Parathyroid adenoma (tissue), 2 donors: ENCODE measurements at regions not wholly inside any gene's neighbourhood (a gene's known extent, or its start where the extent isn't known, plus 50 kb on each side); places are given as distances from the start of the nearest gene placed in this dataset.

Experiments used
- H2AFZ ChIP-seq: fragments of 300-600 bp; sonication (generic); one replicate; pipeline ENCODE4 v1.7.0; 2017; ENCODE audit warnings: antibody characterized with exemption, mild to moderate bottlenecking
- H3K27ac ChIP-seq: fragments of 300-600 bp; sonication (generic); one replicate; pipeline ENCODE4 v1.7.0; 2017
- H3K27me3 ChIP-seq: fragments of 300-600 bp; sonication (generic); one replicate; pipeline ENCODE4 v1.7.0; 2017; ENCODE audit warnings: low read length; ENCODE audit not compliant: control insufficient read depth, insufficient read depth
- H3K36me3 ChIP-seq: fragments of 300-600 bp; sonication (generic); one replicate; pipeline ENCODE4 v1.7.0; 2017; ENCODE audit warnings: low read length; ENCODE audit not compliant: control insufficient read depth, insufficient read depth
- H3K4me1 ChIP-seq: fragments of 300-600 bp; sonication (generic); one replicate; pipeline ENCODE4 v1.7.0; 2017; ENCODE audit warnings: control low read depth
- H3K4me2 ChIP-seq: fragments of 300-600 bp; sonication (generic); one replicate; pipeline ENCODE4 v1.7.0; 2017; ENCODE audit warnings: low read length
- H3K4me3 ChIP-seq: fragments of 300-600 bp; sonication (generic); one replicate; pipeline ENCODE4 v1.7.0; 2017; ENCODE audit warnings: low read depth, low read length
- H3K79me2 ChIP-seq: fragments of 300-600 bp; sonication (generic); one replicate; pipeline ENCODE4 v1.7.0; 2017; ENCODE audit warnings: control low read depth
- H3K9ac ChIP-seq: fragments of 300-600 bp; sonication (generic); one replicate; pipeline ENCODE4 v1.7.0; 2017; ENCODE audit warnings: mild to moderate bottlenecking
- H3K9me3 ChIP-seq: fragments of 300-600 bp; sonication (generic); one replicate; pipeline ENCODE4 v1.7.0; 2017; ENCODE audit warnings: low read length; ENCODE audit not compliant: control insufficient read depth
- TF ChIP-seq, protein P1 (sequence below): fragments of 300-600 bp; sonication (generic); IDR thresholded peaks from one replicate; pipeline ENCODE4 v1.7.0; 2017; ENCODE audit warnings: antibody characterized with exemption, mild to moderate bottlenecking
- donor health status: primary hyperparathyroidism.

DNA sequence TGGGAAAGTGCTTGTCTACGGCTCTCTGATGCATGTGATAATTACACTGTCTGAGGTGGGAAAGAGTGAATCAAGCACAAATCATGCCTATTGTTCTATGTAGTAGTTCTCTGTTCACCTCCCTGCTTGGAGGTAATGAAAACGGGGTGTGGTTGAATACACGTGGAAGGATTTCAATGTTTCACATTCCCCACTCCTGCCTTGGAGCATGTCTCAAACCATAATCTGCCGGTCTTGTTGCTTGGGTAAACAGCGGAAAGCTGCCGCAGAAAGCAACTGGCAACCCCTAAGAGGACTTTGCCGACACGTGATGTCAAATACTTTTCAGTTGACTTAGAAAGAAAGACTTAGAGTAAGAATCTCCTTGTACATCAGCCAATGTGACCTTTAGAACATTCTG is 63.5 kb upstream of the MOCS2 start:
- Histone ChIP-seq H3K4me2 (no peak overlapping the region), H3K27ac (no peak overlapping the region), H3K36me3 (no peaks in the 10 kb centered on the region), H2AFZ (no peak overlapping the region), H3K27me3 (no peaks in the 10 kb centered on the region), H3K4me1 (no peaks in the 10 kb centered on the region), H3K79me2 (no peaks in the 10 kb centered on the region), H3K9ac (no peak overlapping the region), H3K4me3 (no peak overlapping the region), H3K9me3 (no peaks in the 10 kb centered on the region)
- TF ChIP-seq, protein P1, sequence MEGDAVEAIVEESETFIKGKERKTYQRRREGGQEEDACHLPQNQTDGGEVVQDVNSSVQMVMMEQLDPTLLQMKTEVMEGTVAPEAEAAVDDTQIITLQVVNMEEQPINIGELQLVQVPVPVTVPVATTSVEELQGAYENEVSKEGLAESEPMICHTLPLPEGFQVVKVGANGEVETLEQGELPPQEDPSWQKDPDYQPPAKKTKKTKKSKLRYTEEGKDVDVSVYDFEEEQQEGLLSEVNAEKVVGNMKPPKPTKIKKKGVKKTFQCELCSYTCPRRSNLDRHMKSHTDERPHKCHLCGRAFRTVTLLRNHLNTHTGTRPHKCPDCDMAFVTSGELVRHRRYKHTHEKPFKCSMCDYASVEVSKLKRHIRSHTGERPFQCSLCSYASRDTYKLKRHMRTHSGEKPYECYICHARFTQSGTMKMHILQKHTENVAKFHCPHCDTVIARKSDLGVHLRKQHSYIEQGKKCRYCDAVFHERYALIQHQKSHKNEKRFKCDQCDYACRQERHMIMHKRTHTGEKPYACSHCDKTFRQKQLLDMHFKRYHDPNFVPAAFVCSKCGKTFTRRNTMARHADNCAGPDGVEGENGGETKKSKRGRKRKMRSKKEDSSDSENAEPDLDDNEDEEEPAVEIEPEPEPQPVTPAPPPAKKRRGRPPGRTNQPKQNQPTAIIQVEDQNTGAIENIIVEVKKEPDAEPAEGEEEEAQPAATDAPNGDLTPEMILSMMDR, result no peak

DNA sequence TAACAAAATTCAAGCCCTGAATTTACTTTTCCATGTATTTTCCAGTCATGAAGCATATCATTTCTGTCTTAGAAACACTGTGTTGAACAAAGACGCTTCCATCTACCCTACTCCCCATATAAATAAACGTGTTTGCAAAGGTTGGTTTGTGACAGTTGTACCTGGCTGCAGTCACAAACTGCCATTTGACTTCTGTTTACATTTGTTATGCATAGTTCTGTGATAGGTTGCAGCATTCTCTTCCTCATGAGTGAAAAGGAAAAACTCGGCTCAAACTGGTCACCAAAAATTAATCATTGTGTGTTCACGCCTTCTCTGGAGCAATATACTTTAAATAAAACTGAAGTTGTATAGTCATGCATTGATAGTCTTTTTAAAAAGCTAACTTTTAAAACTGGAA is 69.3 kb upstream of the MOCS2 start:
- H3K4me3 ChIP-seq, result no peak overlapping the region
- H3K4me1 ChIP-seq, result no peaks in the 10 kb centered on the region
- H3K9me3 ChIP-seq, result no peaks in the 10 kb centered on the region
- H3K36me3 ChIP-seq, result no peaks in the 10 kb centered on the region
- H3K27ac ChIP-seq, result no peak overlapping the region
- H3K9ac ChIP-seq, result no peak overlapping the region
- H3K4me2 ChIP-seq, result no peak overlapping the region
- H3K27me3 ChIP-seq, result no peaks in the 10 kb centered on the region
- no peak overlapping the region for H2AFZ ChIP-seq
- TF ChIP-seq, protein P1, result no peak
- no peaks in the 10 kb centered on the region for H3K79me2 ChIP-seq

DNA sequence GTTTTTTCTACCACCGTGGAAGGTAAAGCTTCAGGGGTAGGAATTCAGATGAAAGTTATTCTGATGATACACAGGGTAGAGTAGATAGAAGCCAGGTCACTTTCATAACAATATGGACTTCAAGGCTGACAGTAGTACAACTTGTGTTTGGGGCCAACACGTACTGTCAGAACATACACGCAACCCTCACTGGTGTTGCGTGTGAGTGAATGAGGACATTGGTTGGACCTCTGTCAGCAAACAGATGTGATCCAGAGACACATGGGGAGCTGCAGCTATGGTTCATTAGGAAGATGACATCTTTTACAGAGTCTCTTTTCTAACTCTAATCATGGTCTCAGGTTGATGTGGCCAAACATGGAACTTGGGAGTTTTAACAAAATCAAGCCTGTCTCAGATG is 70.1 kb upstream of the MOCS2 start:
- Histone ChIP-seq H3K27me3 (no peaks in the 10 kb centered on the region), H3K9me3 (no peaks in the 10 kb centered on the region), H3K27ac (no peak overlapping the region), H3K4me2 (no peak overlapping the region), H3K36me3 (no peaks in the 10 kb centered on the region), H3K9ac (no peak overlapping the region), H3K4me1 (no peaks in the 10 kb centered on the region), H3K4me3 (no peak overlapping the region), H2AFZ (no peak overlapping the region), H3K79me2 (no peaks in the 10 kb centered on the region)
- TF ChIP-seq, protein P1, result no peak

DNA sequence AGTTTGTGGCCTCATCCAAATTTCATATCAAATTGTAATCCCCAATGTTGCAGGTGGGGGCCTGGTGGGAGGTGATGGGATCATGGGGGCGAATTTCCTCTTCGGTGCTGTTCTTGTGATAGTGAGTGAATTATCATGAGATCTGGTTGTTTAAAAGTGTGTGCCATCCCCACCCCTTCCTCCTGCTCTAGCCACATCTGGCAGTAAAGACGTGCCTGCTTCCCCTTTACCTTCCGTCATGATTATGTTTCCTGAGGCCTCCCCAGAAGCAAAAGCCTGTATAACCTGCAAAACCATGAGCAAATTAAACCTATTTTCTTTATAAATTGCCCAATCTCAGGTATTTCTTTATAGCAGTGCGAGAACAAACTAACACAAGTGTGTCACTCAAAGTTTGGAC is 71.0 kb upstream of the MOCS2 start:
- no peaks in the 10 kb centered on the region for H3K36me3 ChIP-seq
- no peak overlapping the region for H3K27ac ChIP-seq
- no peaks in the 10 kb centered on the region for H3K9me3 ChIP-seq
- H3K4me3 ChIP-seq, result no peak overlapping the region
- H3K27me3 ChIP-seq, result no peaks in the 10 kb centered on the region
- H3K4me2 ChIP-seq, result no peak overlapping the region
- no peak overlapping the region for H2AFZ ChIP-seq
- TF ChIP-seq, protein P1, result no peak
- H3K9ac ChIP-seq, result no peak overlapping the region
- no peaks in the 10 kb centered on the region for H3K4me1 ChIP-seq
- H3K79me2 ChIP-seq, result no peaks in the 10 kb centered on the region

DNA sequence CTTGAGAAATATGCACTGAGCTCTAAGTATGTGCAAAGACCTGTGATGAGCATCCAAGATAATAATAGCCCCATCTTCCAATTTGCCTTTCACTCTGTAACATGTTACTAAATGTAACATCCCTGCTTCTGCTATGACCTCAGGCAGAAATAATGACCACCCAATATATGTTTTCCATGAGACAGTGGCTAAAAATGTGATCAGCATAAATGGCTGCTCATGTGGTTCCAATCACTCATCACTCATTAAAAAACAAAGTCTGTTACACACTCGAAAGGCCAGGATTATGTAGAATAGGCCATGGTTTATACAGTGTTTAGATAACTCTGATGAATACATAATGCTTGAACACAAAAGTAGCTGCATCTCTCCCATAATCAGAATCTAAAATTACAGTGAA is 71.4 kb upstream of the MOCS2 start:
- Histone ChIP-seq H3K4me1 (no peaks in the 10 kb centered on the region), H3K4me3 (no peak overlapping the region), H2AFZ (no peak overlapping the region), H3K27ac (no peak overlapping the region), H3K79me2 (no peaks in the 10 kb centered on the region), H3K9ac (no peak overlapping the region), H3K4me2 (no peak overlapping the region), H3K36me3 (no peaks in the 10 kb centered on the region), H3K9me3 (no peaks in the 10 kb centered on the region), H3K27me3 (no peaks in the 10 kb centered on the region)
- TF ChIP-seq, protein P1, result no peak
